ENCODE measurements at regions not wholly inside any gene's neighbourhood (a gene's known extent, or its start where the extent isn't known, plus 50 kb on each side); places are given as distances from the start of the nearest gene placed in this dataset.

- TF ChIP-seq, protein P1, sequence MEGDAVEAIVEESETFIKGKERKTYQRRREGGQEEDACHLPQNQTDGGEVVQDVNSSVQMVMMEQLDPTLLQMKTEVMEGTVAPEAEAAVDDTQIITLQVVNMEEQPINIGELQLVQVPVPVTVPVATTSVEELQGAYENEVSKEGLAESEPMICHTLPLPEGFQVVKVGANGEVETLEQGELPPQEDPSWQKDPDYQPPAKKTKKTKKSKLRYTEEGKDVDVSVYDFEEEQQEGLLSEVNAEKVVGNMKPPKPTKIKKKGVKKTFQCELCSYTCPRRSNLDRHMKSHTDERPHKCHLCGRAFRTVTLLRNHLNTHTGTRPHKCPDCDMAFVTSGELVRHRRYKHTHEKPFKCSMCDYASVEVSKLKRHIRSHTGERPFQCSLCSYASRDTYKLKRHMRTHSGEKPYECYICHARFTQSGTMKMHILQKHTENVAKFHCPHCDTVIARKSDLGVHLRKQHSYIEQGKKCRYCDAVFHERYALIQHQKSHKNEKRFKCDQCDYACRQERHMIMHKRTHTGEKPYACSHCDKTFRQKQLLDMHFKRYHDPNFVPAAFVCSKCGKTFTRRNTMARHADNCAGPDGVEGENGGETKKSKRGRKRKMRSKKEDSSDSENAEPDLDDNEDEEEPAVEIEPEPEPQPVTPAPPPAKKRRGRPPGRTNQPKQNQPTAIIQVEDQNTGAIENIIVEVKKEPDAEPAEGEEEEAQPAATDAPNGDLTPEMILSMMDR (IDR thresholded peaks at IDR 0.05) = peak; percentile 97
- TF ChIP-seq EZH2 (IDR thresholded peaks at IDR 0.05) (no peak), EZH2phosphoT487 (IDR thresholded peaks at IDR 0.05) (no peak)
These were observed 58.4 kb upstream of the MYO3A start for GRCh38 chr10:25875556-25876165.

All from neural progenitor cell (in vitro differentiated cells).